SU-DHL-6 (cell line): ENCODE measurements at regions not wholly inside any gene's neighbourhood (a gene's known extent, or its start where the extent isn't known, plus 50 kb on each side); places are given as distances from the start of the nearest gene placed in this dataset.

Source experiments
- CTCF ChIP-seq: fragments of 200-600 bp; sonication (generic); IDR thresholded peaks from one replicate; pipeline ENCODE4 v1.5.1; 2017; ENCODE audit warnings: antibody characterized with exemption, mild to moderate bottlenecking, low read length, moderate library complexity; ENCODE audit not compliant: insufficient read depth, poor library complexity, severe bottlenecking
- EZH2phosphoT487 ChIP-seq: fragments of 200-600 bp; sonication (generic), shearing (Covaris generic); conservative IDR thresholded peaks from 2 replicates; pipeline ENCODE4 v1.6.1; 2018; ENCODE audit warnings: mild to moderate bottlenecking, antibody characterized with exemption, low read length, moderate library complexity, mixed read lengths

DNA sequence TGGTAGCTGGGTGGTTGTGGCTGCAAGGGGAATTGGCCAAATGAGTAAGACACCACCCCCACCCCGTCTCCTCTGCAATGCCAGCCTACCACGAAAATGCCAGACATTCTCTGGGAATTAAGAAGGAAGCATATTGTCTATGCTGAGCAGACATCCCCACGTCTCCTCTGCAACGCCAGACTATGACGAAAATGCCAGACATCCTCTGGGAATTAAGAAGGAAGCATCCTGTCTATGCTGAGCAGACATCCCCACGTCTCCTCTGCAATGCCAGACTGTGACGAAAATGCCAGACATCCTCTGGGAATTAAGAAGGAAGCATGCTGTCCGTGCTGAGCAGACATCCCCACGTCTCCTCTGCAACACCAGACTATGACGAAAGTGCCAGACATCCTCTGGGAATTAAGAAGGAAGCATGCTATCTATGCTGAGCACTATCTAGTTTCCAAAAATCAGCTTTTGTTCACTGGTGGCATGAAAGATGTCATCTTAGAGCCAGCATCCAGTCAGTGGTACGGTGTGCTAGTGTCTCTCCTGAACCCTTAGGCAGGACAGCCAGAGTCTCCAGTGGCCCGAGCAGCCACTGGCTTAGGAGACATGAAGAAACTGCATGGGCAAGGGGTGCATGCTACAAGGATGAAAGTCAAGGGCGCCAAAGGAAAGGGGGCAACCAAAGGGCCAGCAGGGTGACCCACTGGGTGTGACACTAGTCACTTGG lies 339.8 kb upstream of the FRG1 start:
- TF ChIP-seq CTCF (no peak), EZH2phosphoT487 (no peak)
